ENCODE measurements at regions not wholly inside any gene's neighbourhood (a gene's known extent, or its start where the extent isn't known, plus 50 kb on each side); places are given as distances from the start of the nearest gene placed in this dataset.

GRCh38 chr2:220585241-220585640 is 957.8 kb downstream of the SLC4A3 start:
- Histone ChIP-seq H3K36me3 (no peaks in the 10 kb centered on the region), H3K4me3 (no peak overlapping the region), H3K27me3 (replicated peaks; ENCODE audit: insufficient read depth) (no peaks in the 10 kb centered on the region), H3K9me3 (no peaks in the 10 kb centered on the region), H3K4me1 (replicated peaks) (no peaks in the 10 kb centered on the region), H3K27ac (no peak overlapping the region)
- intact Hi-C loops (cut with DNase I) = no loop called here
- 74% methylated on average over 2 of the region's 2 CpGs for WGBS
- no peak for DNase-seq (ENCODE audit: low spot score)
- TF ChIP-seq CTCF (IDR thresholded peaks at IDR 0.05) (no peak), POLR2AphosphoS5 (IDR thresholded peaks at IDR 0.05) (no peak), POLR2A (IDR thresholded peaks at IDR 0.05) (no peak)

GRCh38 chr2:220586980-220587530 is 959.6 kb downstream of the SLC4A3 start:
- Histone ChIP-seq H3K4me3 (no peak overlapping the region), H3K4me1 (replicated peaks) (no peaks in the 10 kb centered on the region), H3K36me3 (no peaks in the 10 kb centered on the region), H3K27me3 (replicated peaks; ENCODE audit: insufficient read depth) (no peaks in the 10 kb centered on the region), H3K27ac (no peak overlapping the region), H3K9me3 (no peaks in the 10 kb centered on the region)
- intact Hi-C loops (cut with DNase I) = no loop called here
- TF ChIP-seq CTCF (IDR thresholded peaks at IDR 0.05) (no peak), POLR2AphosphoS5 (IDR thresholded peaks at IDR 0.05) (no peak), POLR2A (IDR thresholded peaks at IDR 0.05) (no peak)
- WGBS = 75% methylated on average over 5 of the region's 5 CpGs
- no peak for DNase-seq (ENCODE audit: low spot score)

GRCh38 chr2:220588148-220588547 is 960.7 kb downstream of the SLC4A3 start:
- TF ChIP-seq CTCF (IDR thresholded peaks at IDR 0.05) (no peak), POLR2AphosphoS5 (IDR thresholded peaks at IDR 0.05) (no peak), POLR2A (IDR thresholded peaks at IDR 0.05) (no peak)
- Histone ChIP-seq H3K4me3 (no peak overlapping the region), H3K27ac (no peak overlapping the region), H3K9me3 (no peaks in the 10 kb centered on the region), H3K4me1 (replicated peaks) (no peaks in the 10 kb centered on the region), H3K27me3 (replicated peaks; ENCODE audit: insufficient read depth) (no peaks in the 10 kb centered on the region), H3K36me3 (no peaks in the 10 kb centered on the region)
- WGBS = 94% methylated on average over 5 of the region's 5 CpGs
- no peak for DNase-seq (ENCODE audit: low spot score)
- intact Hi-C loops (cut with DNase I) = no loop called here

GRCh38 chr2:220590476-220590875 is 963.0 kb downstream of the SLC4A3 start:
- Histone ChIP-seq H3K27ac (no peak overlapping the region), H3K36me3 (no peaks in the 10 kb centered on the region), H3K4me3 (no peak overlapping the region), H3K9me3 (no peaks in the 10 kb centered on the region), H3K27me3 (replicated peaks; ENCODE audit: insufficient read depth) (no peaks in the 10 kb centered on the region), H3K4me1 (replicated peaks) (no peaks in the 10 kb centered on the region)
- 97% methylated on average over 1 of the region's 1 CpG for WGBS
- intact Hi-C loops (cut with DNase I) = no loop called here
- TF ChIP-seq CTCF (IDR thresholded peaks at IDR 0.05) (no peak), POLR2A (IDR thresholded peaks at IDR 0.05) (no peak), POLR2AphosphoS5 (IDR thresholded peaks at IDR 0.05) (no peak)
- DNase-seq (ENCODE audit: low spot score) = no peak

GRCh38 chr2:220593526-220593925 is 966.1 kb downstream of the SLC4A3 start:
- WGBS = 86% methylated on average over 1 of the region's 1 CpG
- intact Hi-C loops (cut with DNase I) = no loop called here

More at GRCh38 chr2:220593526-220593925, 966.1 kb downstream of the SLC4A3 start:
- H3K27me3 ChIP-seq (replicated peaks; ENCODE audit: insufficient read depth) = no peaks in the 10 kb centered on the region
- H3K9me3 ChIP-seq = no peaks in the 10 kb centered on the region
- no peaks in the 10 kb centered on the region for H3K36me3 ChIP-seq
- TF ChIP-seq POLR2AphosphoS5 (IDR thresholded peaks at IDR 0.05) (no peak), POLR2A (IDR thresholded peaks at IDR 0.05) (no peak), CTCF (IDR thresholded peaks at IDR 0.05) (no peak)
- no peak for DNase-seq (ENCODE audit: low spot score)
- H3K27ac ChIP-seq = no peak overlapping the region
- H3K4me1 ChIP-seq (replicated peaks) = no peaks in the 10 kb centered on the region
- H3K4me3 ChIP-seq = no peak overlapping the region
